Esophagus squamous epithelium (tissue), 4 donors: ENCODE measurements at regions not wholly inside any gene's neighbourhood (a gene's known extent, or its start where the extent isn't known, plus 50 kb on each side); places are given as distances from the start of the nearest gene placed in this dataset.

Experiments
- CTCF ChIP-seq, 6 experiments: fragments of 450-650 bp in 4 of 6; fragments of 200-600 bp in 2 of 6; sonication (generic) in 2 of 6; IDR thresholded peaks; one replicate each; pipeline ENCODE4 v1.5.1; 2016 to 2019; ENCODE audit warnings: antibody characterized with exemption in 6 of 6, mild to moderate bottlenecking in 4 of 6, moderate library complexity in 4 of 6
- POLR2A ChIP-seq, 4 donors: fragments of 450-650 bp; IDR thresholded peaks; one replicate each; pipeline ENCODE4 v1.6.1; 2017; ENCODE audit warnings: antibody characterized with exemption in 4 of 4, mild to moderate bottlenecking in 4 of 4, moderate library complexity in 3 of 4

DNA sequence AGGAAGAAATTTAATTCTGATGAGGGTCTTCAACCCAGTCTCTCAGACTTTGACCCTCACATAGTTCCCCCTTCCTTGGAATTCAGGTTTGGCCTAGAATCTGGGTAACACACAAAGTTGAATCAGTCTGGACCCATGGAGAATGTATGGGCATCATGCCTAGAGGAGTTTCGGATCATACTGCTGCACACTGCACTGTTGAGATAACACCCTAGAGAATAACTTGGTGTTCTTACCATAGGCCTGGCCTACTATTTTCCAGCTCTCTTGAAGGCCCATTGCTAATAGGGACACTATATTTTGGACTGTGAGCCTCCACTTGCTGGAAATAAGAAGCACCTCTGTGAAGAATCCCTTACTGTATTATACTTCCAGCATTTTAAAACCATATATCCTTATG lies 413.5 kb downstream of the PLK2 start:
- TF ChIP-seq CTCF (IDR thresholded peaks at IDR 0.05) (no peak), POLR2A (IDR thresholded peaks at IDR 0.05) (no peak)
